RKO (cell line): ENCODE measurements at regions not wholly inside any gene's neighbourhood (a gene's known extent, or its start where the extent isn't known, plus 50 kb on each side); places are given as distances from the start of the nearest gene placed in this dataset.
A peak's percentile ranks its signal among the peaks of the same experiment; 100 is the strongest.
"Not testable (repeated sequence)": the region's sequence is repeated elsewhere in the genome, so short reads cannot be mapped to it uniquely, and the experiment has no call there.

Experiments used
- DNase-seq: peaks from one replicate; pipeline ENCODE4 v3.0.0-alpha.2; 2016; ENCODE audit warnings: low spot score

DNA sequence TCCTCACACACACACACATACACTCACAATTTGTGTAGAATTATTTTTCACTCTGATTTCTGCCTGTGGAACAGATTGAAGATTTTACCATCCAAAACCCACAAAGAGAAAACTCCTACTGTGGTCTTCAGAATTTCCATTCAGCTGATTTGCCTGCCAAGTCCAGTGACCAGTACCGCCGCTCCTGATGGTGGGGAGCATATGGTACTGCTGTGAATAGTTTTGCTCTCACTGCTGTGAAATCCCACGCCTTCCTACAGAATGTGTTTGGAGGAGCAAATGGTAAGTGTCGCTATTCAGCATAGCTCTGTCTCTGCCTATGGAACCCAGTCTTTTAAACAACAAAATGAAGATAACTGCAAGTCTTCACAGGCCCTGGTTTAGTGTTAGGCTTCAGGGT, 629.5 kb downstream of the LMO4 start:
- DNase-seq, result no peak

DNA sequence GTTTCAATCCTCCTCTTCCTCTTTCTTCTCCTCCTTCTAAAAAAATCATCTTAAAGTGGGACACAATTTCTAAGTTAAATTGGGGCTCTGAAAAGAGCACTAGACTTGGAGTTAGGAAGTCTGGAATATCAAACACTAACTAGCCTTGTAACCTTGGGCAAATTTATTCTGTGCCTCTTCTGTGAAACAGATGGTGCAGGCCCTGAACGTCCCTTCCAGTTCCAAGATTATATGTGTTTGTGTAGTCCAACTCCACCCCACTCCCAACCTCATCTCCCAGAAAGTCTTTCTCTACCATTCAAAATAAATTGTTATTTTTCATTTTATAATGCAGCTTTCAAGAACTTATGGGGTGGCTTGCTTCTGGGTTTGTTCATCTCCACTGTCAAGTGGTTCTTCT, 630.0 kb downstream of the LMO4 start:
- no peak for DNase-seq

DNA sequence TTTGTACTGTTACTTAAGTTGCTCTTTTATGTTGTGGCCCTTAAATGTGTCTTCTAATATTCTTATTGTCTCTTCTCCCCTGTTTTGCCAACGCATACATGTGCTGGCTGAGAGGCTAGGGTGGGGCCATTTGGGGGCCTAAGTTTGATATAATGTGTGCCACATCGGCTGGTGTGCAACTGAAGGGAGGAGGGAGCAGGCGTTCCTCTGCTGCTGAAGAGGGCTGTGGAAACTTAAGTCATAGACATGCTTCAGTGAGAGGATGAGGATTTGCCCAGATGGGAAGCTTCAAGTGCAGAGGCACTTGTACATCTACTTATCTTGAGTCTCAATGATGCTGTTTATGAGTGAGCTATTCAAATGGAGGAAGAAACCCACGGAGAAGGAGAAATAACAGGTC, 630.6 kb downstream of the LMO4 start:
- no peak for DNase-seq

DNA sequence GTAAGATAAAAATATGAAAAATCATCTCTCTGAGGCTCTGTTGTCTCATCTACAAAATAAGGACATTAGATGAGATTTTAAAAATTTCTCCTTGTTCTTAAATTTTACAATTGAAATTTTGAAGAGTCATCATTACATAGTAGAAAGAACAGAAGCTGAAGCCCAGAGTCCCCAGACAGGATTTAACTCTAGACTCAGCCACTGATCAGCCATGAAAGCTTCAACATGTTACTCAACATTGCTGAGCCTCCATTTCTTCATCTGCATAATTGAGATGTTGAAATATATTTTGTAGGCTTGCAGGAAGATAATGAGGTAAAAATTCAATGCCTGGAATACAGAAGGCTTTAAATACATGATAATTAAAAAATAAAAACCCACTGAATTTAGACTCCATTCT, 633.3 kb downstream of the LMO4 start:
- DNase-seq, result no peak

DNA sequence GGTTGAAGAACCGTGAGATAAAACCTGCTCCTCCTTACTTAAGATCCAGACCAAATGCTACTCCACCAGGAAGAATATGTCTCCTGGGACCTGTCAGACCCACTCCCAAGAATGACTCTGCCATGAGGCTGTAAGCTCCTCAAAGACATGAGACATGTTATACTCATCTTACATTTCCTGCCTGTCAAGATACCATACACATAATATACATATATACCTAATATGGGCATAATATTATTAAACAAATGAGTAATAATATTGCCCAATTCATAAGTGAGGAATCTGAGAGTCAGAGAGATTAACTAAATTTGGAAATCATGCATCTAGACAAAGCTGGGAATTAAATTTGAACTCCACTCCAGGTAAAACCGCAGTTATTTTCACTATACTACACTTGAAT, 634.9 kb downstream of the LMO4 start:
- no peak for DNase-seq

DNA sequence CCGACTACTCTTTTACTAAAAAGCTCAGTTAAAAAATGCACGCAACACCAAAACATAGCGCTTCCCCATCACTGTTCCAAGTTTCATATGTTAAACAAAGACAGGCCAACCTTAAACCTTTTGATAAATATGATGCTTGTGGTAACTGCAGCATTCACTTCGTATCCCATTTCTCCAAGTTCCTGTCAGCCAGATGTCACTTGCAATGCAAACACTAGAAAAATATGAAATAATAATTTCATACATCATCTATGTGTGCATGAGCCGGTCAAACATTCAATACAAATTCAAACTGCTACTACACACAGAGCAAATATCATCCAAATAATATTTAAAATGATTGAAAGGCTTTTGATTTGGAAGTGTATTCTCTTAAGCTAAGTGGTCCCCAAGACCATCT, 636.5 kb downstream of the LMO4 start:
- DNase-seq, result no peak

DNA sequence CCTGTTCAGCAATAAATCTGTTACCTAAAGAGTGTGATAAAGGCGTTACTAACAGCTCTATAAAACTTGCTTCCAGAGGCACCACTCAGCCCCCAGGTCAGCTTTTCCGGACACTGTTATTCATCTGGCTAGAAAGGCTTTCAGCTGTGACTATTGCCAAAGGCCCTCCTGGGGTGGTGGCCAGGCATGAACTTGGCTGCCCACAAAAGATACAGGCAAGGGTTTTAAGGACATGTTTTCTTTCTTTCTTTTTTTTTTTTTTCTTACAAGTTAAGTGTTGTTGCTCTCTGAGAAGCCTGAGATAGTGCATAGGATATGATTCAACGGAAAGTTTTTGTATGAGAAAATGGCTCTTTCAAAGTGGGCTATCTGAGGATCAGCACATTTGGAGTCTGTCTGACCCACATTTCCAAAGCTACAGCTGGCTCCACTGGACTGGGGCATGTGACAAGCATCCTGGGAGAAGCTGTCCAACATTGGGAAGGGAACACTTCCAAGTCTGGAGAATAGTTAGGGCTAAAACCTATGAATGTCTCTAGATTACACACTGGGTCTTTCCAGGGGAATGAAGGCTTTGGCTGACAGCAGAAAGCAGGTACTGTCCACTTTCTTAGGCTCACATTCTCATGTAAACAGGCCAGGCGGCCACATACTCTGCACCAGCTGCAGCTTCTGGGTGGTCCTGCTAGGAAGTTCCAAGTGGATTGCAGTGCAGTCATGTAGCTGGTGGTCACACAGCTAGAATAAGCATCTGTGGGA, 639.7 kb downstream of the LMO4 start:
- no peak for DNase-seq

DNA sequence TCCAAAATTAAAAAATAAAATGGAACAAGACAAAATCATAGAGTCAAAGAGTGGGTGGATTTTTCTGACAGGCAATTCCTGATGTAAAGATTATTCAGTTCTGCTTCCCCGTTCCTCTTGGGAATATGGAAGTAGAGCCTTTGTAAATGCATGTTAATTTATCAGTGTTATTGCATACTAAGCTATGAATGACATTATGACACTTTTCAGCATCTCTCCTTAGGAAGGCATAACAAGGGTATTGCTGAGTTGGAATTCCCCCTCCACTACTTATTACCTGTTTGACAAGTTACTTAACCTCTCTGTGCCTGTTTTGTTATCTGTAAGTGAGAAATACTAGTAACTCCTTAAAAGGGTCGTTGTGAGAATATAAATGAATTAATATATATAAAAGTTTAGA, 640.4 kb downstream of the LMO4 start:
- DNase-seq, result no peak

DNA sequence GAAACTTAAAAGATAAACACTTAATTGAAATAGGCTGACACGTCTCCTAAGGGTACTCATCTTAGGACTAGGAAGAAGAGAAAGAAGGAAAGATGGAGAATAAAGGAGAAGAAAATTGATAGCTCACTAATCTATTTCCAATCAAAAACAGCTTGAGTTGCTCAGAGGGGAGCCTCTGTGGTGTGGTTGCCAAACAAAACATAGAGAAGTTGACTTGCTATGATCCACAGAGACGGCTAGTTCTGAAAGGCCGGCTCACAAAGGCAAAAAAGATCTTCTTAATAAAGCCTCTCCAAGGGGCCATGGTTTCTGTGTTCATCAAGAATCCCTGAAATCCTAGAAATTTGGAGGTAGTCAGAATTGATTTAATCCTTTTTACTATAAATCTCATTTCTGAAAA, 644.1 kb downstream of the LMO4 start:
- no peak for DNase-seq

DNA sequence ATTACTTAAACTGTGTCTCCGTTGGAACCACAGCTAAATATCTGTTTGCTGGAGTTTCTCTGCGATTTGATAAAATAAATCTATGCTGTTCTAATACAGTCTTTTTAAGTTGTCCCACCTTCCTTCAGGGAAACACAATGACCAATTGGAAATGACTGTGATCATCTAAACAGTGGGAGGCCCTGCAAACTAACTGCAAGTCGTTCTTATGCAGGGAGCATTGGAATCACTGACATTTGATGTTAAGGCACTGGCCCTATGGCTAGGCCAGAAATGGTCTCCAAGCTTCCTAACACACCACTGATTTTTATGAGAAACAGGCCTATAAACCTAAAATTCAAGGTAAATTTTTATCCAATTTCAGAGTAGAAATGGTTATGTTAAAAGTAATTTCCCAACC, 645.2 kb downstream of the LMO4 start:
- DNase-seq, result no peak

DNA sequence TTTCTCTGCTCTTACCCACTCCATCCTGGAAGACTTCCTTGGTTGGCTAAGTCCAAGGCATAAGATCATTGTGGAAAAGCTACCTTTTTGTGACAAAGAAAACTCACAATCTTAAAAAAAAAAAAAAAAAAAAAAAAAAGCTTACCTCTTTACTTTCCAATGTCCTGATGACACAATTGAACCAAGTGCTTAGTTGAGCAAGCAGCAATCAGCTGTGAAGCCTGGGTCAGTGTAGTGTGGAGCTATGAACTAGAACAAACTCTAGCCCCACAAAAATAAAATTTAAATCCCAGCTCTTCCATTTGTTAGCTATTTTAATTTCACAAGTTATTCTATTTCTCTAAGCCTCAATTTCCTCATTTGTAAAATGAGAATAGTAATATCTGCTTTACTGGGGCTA, 647.6 kb downstream of the LMO4 start:
- no peak for DNase-seq

DNA sequence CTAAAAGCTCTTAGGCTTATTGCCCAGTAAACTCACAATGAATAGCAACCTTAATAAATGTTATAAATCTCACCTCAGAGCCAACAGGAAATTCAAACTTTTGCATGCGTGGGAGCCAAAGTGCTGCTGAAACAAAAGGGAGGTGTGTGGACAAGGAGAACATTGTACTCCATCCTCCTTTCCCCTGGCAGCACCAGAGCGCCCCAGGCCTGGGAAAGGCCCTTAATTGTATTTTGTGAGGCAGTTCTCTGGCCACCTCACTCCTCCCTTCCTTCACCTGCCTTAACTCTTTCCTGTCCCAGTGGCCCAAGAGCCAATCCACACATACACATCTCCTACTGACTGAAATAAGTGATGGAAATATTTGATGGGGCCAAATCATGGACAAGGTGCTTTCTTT, 648.5 kb downstream of the LMO4 start:
- DNase-seq, result no peak

DNA sequence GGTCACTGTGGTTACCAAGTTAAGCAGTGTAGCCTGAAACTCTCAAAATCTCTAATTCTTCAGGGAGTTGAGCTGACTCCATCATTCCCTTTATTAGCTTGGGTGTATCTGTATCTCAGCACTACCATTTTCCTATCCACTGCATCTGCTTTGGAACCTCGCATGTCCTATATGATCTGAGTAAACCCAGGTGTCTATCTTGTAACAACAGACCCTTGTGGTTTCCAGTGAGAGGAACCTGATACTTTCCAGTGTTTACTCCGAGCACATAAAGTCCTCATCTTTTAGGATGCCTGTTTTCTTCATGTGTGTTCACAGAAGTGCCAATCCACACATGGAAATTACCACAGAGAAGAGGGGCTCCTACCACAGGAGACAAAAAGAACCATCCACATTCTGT, 650.4 kb downstream of the LMO4 start:
- no peak for DNase-seq

DNA sequence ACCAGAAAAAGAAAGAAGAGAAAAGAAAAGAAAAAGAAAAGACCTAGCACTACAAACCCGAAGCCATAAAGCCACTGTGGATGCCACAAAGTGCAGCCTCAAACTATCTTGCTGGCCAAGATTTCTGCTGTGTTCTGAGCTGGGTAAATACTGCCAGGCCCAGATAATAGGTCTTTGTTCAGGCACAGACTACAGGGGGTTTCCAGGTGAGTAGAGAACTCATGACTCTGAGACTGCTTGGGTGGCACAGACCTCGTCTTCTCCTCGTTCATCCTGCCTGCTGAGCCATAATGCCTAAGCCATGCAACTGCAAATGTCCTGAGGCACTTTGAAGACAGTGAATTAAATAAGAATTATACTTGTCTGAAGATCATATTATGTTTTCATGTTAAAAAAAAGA, 651.8 kb downstream of the LMO4 start:
- DNase-seq, result no peak

DNA sequence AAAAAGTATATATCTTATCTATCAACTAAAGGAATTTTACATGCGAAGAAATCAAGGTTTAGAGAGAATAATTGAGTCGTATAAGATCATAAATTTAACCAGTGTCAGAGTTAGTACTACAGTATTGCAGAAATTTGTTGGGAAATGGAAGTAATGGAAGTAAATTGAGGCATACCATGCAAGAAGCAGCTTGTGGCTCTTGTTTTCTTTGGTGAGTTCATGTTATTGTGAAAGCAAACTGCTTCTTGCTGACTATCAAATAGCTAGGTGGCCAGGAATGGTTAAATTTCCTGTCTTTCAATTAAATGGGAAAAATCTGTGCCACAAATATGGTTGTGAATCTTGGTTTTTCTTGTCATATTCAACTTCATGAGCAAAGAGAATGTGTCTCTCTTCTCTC, 652.7 kb downstream of the LMO4 start:
- DNase-seq, result no peak

DNA sequence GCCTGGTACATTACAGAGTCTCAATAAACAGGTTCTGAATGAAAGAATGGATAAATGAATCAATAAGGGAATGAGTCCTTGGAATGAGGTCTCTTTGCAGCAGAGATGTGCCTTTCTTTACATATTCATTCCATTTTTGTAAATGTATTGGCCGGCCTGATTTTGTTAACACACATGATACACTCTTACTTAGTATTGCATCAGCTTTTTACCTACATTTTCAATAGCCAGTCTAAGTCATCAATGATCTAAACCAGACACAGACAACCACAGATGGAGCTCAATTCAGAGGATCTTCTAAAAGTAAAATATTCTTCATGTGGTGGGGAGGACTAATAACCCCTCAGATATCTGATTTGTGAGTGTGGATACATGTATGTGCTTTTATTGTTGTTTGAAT, 653.1 kb downstream of the LMO4 start:
- DNase-seq, result no peak

DNA sequence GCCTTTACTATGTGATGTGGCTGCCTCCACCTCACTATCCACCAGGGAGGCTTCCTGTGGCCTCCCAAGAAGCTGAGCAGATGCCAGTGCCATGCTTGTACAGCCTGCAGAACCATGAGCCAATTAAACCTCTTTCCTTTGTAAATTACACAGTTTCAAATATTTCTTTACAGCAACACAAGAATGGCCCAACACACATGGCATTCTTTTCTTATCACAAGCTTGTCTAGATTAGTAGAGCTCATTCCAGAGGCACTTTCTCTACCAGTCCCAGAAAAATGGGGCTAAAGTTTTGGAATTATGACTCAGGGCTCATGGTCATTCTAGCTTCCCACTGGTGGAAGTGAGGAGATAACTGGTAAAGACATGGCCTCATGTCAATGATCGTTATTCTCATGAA, 655.2 kb downstream of the LMO4 start:
- DNase-seq, result no peak

DNA sequence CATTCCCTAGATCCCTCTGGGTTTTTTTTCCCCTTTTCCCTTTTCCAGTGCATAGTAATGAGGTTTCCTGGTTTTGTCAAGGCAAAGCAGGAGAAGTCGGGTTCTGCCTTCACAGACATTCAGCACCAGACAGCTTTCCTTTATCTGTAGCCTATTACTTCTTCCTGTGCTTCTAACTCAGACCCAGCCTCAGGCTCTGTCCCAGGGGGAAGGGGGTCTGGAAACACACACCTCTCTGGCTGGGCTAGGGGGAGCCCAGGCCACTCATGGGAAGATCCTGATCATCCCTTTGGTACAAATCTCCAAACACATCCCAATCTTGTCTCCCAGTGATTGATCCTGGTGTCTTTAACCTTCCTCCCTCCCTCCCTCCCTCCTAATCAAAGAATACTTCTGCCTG, 656.4 kb downstream of the LMO4 start:
- no peak for DNase-seq

DNA sequence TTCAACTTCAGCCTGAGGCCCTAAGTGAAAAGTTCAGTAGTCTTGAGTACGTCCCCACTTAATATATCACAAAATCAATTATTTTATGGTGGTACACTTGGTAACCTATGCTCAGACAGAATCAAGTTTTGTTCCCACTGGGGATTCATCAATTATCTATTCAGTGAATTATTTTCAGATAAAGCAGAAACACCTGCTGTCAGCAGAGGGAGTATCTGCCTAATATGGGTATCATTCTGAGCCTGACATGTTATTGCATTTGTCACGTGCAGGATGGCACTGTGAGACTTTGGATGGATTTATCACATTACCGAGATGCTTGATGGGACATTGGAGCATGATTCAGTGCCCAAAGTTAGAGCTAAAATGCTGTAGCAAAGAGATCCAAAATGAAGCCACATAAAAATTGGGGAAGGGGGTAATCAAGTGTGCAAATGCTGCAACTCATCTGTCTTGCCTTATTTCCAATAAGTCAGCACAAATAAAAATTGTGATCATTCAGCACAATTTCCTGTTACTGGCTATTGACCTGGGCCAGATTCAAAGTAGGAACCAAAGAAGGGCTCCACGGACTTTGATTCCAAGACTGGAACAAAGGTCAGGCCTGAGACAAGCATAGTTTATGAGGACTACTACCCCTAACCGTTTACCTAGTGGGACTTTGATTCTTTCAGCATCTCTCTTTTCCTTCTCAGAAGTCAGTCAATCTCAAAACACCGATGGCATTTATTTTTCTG, 657.6 kb downstream of the LMO4 start:
- DNase-seq, result no peak

DNA sequence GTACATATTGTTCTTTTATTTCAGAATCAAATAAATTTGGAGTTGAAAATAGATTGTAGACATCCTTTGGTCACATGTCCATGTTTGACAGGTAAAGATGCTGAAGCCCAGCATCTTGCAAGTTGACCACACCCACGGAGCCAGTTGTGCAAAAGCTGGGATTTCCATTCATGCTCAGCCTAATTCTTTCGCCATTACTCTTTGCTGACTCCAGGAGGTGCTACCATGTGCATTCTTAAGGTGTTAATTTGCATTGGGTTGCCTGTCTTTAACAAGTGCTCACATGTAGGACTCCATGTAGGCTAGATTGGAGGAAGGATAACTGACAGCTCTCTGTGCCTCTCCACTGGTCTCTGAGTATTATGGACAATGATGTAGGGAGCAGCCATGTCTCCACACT, 660.7 kb downstream of the LMO4 start:
- no peak for DNase-seq

DNA sequence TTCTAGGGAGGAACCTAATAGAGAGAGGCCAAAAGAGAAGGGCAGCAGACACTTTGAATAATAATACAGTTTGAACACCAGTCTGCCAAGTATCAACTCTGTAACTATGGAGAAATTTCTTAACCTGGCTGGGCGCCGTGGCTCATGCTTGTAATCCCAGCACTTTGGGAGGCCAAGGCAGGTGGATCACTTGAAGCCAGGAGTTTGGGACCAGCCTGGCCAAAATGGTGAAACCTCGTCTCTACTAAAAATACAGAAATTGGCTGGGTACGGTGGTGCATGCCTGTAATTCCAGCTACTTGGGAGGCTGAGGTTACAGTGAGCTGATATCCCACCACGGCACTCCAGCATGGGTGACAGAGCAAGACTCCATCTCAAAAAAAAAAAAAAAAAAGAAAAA, 663.9 kb downstream of the LMO4 start:
- DNase-seq, result not testable (repeated sequence)

DNA sequence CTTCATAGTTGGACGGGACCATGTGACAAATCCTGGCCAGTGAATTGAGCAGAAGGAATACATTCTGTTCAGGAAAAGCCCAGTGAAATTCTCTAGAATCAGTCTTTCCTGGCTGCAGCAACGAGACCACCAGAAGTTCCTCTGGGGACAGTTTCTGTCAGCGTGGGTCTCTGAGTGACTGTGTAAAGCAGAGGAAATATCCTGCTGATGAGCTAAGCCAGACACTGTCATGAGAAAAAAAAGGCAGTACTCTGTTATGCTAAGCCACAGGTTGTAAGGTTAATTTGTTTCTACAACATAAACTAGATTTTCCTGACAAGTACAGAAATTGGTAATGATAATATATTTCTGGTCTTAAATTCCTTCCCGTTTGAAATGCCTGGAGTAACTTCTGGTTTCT, 664.4 kb downstream of the LMO4 start:
- DNase-seq, result no peak

DNA sequence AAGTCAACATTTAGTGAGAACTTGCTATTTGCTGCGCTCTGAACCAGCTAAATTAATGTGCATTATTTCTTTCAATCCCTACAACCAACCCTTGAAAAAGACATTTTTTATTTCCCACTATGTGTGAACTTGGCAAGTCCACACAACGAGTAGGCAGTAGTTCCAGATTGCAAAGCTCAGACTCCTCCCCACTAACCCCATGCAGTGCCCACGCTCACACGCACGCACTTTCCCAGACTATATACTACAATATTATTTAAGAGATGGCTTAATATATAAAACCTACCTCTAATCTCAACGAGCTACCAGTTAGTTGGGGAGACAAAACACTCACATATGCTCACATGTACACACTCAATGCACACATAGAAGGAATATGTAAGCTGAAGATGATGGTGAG, 671.2 kb downstream of the LMO4 start:
- DNase-seq, result no peak

DNA sequence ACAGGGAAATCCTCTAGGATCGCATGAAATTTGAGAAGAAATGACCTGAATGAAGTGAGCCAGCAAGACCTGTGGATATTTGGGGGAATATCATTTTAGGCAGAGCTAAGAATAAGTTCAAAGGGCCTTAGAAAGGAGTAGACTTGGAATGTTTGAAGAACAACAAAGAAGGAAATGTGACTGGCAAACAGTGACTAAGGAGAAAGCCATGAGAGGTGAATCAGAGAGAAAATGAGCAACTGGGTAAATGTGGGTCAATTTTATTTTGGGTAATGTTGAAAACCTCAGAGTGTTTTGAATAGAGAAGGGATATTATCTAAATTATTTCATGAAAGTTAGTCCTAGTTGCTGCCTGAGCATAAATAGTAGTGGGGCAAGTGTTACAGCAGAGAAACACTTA, 672.8 kb downstream of the LMO4 start:
- peak; percentile 52 for DNase-seq
